NB4 (cell line): ENCODE measurements at regions not wholly inside any gene's neighbourhood (a gene's known extent, or its start where the extent isn't known, plus 50 kb on each side); places are given as distances from the start of the nearest gene placed in this dataset.

ENCODE experiments used
- CTCF ChIP-seq: IDR thresholded peaks from one replicate; pipeline ENCODE4 v1.5.1; 2012; ENCODE audit warnings: low read depth, low read length
- POLR2A ChIP-seq: IDR thresholded peaks from 2 replicates; pipeline ENCODE4 v1.6.1; 2011; ENCODE audit warnings: mild to moderate bottlenecking; ENCODE audit not compliant: insufficient read length; ENCODE audit errors: extremely low read depth

DNA sequence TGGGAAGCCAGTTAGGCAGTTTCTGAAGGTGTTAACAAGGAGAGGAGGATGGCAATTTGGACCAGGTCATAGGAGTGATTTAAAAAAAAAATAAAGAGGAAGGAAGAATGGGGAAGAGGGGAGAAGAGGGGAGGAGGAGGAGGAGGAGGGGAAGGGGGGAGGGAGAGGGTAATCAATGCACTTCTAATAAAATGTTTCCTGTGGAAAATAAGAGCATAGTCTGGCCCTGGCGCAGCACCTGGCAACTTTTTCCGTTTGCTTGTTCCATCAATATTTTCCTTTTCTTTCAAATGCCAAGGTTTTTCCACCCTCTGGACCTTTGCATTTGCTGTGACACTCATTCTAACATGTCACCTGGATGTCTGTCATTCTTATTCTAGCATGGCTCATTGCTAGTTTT is 308.2 kb downstream of the PPP1R3A start:
- TF ChIP-seq CTCF (no peak), POLR2A (no peak)
